Spleen (tissue), 7 donors: ENCODE measurements at regions not wholly inside any gene's neighbourhood (a gene's known extent, or its start where the extent isn't known, plus 50 kb on each side); places are given as distances from the start of the nearest gene placed in this dataset.

Experiments used
- POLR2A ChIP-seq, 3 donors: fragments of 450-650 bp; IDR thresholded peaks; one replicate each; pipeline ENCODE4 v1.5.1; 2017; ENCODE audit warnings: antibody characterized with exemption in 3 of 3, mild to moderate bottlenecking in 1 of 3
- POLR2AphosphoS5 ChIP-seq, 3 donors: sonication (generic); formaldehyde crosslinking; IDR thresholded peaks; one replicate each; pipeline ENCODE4 v1.5.1; 2017; ENCODE audit warnings: antibody characterized with exemption in 3 of 3
- TF ChIP-seq, protein P1 (sequence below), 11 experiments: fragments of 200-600 bp in 7 of 11; fragments of 450-650 bp in 4 of 11; sonication (generic) in 4 of 11; IDR thresholded peaks in 8 of 11; conservative IDR thresholded peaks in 3 of 11; 1 replicate in 7 of 11; 2 replicates in 4 of 11; pipeline versions ENCODE4 v1.4.0 to v1.8.0; 2016 to 2021; ENCODE audit warnings: antibody characterized with exemption in 11 of 11, inconsistent platforms in 4 of 11, mild to moderate bottlenecking in 1 of 11
- donor health status: DM: no; HTN: no; CAD: no; lungs with moderate emphysema.
- donor health status: DM: no; HTN: no; CAD: no.
- donor health status: DM: no; HTN: no; CAD: no.

DNA sequence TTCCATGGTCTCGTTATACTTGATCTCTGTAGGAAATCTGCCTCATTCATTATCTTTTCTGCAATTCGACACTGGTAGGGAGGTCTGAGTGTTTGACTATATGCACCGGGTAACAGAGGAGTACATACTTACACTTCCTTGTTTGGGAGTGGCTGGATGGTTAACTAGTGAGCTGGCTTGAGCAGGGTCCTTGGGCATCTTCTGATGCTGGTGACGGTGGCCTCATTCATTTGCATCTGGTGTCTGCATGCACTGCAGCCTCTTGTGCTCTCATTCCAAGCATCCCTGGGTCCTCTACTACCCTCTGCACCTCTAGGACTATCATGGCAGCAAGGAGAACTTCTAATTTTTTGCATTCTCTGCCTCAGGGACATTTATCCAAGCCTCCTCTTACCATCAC is 100.0 kb upstream of the TCF4 start:
- TF ChIP-seq POLR2AphosphoS5 (IDR thresholded peaks at IDR 0.05) (no peak), POLR2A (IDR thresholded peaks at IDR 0.05) (no peak)
- TF ChIP-seq, protein P1, sequence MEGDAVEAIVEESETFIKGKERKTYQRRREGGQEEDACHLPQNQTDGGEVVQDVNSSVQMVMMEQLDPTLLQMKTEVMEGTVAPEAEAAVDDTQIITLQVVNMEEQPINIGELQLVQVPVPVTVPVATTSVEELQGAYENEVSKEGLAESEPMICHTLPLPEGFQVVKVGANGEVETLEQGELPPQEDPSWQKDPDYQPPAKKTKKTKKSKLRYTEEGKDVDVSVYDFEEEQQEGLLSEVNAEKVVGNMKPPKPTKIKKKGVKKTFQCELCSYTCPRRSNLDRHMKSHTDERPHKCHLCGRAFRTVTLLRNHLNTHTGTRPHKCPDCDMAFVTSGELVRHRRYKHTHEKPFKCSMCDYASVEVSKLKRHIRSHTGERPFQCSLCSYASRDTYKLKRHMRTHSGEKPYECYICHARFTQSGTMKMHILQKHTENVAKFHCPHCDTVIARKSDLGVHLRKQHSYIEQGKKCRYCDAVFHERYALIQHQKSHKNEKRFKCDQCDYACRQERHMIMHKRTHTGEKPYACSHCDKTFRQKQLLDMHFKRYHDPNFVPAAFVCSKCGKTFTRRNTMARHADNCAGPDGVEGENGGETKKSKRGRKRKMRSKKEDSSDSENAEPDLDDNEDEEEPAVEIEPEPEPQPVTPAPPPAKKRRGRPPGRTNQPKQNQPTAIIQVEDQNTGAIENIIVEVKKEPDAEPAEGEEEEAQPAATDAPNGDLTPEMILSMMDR (IDR thresholded peaks at IDR 0.05 in 8 of 11, conservative IDR thresholded peaks at IDR 0.05 in 3 of 11): no peak
